SH-SY5Y (cell line): ENCODE measurements at regions not wholly inside any gene's neighbourhood (a gene's known extent, or its start where the extent isn't known, plus 50 kb on each side); places are given as distances from the start of the nearest gene placed in this dataset.

Experiments
- GATA2 ChIP-seq: IDR thresholded peaks from 2 replicates; pipeline ENCODE4 v1.6.1; 2011; ENCODE audit warnings: mild to moderate bottlenecking, low read depth, low read length
- GATA3 ChIP-seq: IDR thresholded peaks from 2 replicates; pipeline ENCODE4 v1.6.1; 2011; ENCODE audit warnings: low read depth, mild to moderate bottlenecking, low read length, moderate library complexity

GRCh38 chr10:106304056-106304455 is 860.5 kb downstream of the SORCS1 start:
- TF ChIP-seq GATA2 (no peak), GATA3 (no peak)
